ENCODE measurements at regions not wholly inside any gene's neighbourhood (a gene's known extent, or its start where the extent isn't known, plus 50 kb on each side); places are given as distances from the start of the nearest gene placed in this dataset.

DNA sequence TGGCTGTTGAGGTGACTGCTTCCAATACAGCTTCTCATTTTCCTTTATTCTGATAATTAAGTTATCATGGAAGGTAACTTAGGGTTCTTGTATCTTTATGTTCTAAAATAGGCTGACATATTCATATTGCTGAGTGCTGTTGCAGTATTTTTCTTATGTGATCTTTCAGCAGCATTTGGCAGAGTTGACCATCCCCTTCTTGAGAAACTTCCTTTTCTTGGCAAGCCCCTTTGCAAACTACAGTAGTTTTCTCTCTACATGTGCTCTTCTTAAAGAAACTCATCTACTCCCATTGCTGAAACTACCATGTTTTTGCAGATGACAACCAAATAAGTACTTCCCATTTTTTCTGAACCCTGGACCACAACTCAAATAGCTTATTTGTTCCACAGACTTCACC is 476.5 kb upstream of the TRIB2 start:
- TF ChIP-seq POLR2A (IDR thresholded peaks at IDR 0.05) (no peak), EP300 (IDR thresholded peaks at IDR 0.05) (no peak)
- TF ChIP-seq, protein P1, sequence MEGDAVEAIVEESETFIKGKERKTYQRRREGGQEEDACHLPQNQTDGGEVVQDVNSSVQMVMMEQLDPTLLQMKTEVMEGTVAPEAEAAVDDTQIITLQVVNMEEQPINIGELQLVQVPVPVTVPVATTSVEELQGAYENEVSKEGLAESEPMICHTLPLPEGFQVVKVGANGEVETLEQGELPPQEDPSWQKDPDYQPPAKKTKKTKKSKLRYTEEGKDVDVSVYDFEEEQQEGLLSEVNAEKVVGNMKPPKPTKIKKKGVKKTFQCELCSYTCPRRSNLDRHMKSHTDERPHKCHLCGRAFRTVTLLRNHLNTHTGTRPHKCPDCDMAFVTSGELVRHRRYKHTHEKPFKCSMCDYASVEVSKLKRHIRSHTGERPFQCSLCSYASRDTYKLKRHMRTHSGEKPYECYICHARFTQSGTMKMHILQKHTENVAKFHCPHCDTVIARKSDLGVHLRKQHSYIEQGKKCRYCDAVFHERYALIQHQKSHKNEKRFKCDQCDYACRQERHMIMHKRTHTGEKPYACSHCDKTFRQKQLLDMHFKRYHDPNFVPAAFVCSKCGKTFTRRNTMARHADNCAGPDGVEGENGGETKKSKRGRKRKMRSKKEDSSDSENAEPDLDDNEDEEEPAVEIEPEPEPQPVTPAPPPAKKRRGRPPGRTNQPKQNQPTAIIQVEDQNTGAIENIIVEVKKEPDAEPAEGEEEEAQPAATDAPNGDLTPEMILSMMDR (IDR thresholded peaks at IDR 0.05) = no peak

Data from tibial nerve (tissue), 4 donors.